ENCODE measurements at regions not wholly inside any gene's neighbourhood (a gene's known extent, or its start where the extent isn't known, plus 50 kb on each side); places are given as distances from the start of the nearest gene placed in this dataset.

DNA sequence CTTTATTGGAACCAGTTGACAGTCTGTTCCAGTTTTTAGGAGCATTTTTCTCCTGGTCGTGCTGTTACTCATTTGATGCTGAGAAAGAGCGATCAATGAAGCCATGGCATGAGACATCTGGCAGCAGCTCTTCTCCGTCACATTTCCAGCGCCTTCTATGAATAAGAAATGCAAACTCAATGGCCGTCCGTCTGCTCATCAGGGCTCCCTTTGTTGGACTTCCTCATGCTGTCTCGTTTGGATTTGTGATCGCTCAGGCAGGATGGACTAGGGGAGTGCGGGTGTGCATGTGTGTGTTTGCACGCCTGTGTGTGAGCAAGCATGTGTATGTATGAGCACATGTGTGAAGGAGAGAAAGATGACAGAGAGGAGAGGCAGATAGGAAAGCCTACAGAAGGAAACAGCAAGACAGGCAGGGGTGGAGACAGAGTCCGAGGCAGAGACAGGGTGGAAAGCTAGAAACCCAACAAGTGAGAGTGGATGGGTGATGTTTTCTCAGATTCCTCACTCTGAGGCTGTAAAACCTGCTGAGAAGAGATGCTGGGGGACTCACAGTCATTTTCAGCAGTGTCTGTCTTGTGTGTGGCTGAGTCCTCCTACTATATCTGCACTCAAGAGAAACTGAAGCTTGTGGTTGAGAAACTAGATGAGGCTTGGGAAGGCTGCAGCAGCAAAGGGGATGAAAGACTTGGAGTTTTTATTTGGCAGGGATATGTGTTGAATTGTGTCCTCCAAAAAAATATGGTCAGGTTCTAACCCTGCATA, 56.0 kb upstream of the CLMP start:
- no peaks in the 10 kb centered on the region for H3K9me3 ChIP-seq
- no peak for DNase-seq
- H3K36me3 ChIP-seq (ENCODE audit: low read depth) = no peaks in the 10 kb centered on the region
- TF ChIP-seq, protein P1, sequence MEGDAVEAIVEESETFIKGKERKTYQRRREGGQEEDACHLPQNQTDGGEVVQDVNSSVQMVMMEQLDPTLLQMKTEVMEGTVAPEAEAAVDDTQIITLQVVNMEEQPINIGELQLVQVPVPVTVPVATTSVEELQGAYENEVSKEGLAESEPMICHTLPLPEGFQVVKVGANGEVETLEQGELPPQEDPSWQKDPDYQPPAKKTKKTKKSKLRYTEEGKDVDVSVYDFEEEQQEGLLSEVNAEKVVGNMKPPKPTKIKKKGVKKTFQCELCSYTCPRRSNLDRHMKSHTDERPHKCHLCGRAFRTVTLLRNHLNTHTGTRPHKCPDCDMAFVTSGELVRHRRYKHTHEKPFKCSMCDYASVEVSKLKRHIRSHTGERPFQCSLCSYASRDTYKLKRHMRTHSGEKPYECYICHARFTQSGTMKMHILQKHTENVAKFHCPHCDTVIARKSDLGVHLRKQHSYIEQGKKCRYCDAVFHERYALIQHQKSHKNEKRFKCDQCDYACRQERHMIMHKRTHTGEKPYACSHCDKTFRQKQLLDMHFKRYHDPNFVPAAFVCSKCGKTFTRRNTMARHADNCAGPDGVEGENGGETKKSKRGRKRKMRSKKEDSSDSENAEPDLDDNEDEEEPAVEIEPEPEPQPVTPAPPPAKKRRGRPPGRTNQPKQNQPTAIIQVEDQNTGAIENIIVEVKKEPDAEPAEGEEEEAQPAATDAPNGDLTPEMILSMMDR (IDR thresholded peaks at IDR 0.05) = no peak
- no peaks in the 10 kb centered on the region for H3K4me1 ChIP-seq (ENCODE audit: low read depth)
- no peak overlapping the region for H3K4me3 ChIP-seq
- no peak for ATAC-seq
- intact Hi-C loops (cut with DNase I, micrococcal nuclease) = no loop called here

DNA sequence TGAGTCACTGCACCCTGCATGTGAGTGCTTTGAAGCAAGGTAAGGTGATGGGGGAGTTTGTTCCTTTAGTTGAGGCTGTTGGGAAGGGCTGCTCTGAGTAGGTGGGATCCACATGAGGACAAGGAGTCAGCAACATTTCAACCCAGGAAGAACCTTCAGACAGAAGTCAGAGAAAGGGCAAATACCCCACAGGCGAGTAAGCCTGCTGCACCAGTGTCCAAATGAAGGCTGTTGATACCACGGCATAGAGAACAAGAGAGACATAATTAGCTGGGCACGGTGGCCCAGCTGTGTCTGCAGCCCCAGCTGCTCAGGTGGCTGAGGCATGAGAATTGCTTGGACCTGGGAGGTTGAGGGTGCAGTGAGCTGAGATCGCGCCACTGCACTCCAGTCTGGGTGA, 54.3 kb upstream of the CLMP start:
- Histone ChIP-seq H3K9me3 (no peaks in the 10 kb centered on the region), H3K4me1 (ENCODE audit: low read depth) (no peaks in the 10 kb centered on the region), H3K36me3 (ENCODE audit: low read depth) (no peaks in the 10 kb centered on the region), H3K4me3 (no peak overlapping the region)
- intact Hi-C loops (cut with DNase I, micrococcal nuclease) = no loop called here
- no peak for DNase-seq
- TF ChIP-seq, protein P1 (IDR thresholded peaks at IDR 0.05) = no peak
- no peak for ATAC-seq

DNA sequence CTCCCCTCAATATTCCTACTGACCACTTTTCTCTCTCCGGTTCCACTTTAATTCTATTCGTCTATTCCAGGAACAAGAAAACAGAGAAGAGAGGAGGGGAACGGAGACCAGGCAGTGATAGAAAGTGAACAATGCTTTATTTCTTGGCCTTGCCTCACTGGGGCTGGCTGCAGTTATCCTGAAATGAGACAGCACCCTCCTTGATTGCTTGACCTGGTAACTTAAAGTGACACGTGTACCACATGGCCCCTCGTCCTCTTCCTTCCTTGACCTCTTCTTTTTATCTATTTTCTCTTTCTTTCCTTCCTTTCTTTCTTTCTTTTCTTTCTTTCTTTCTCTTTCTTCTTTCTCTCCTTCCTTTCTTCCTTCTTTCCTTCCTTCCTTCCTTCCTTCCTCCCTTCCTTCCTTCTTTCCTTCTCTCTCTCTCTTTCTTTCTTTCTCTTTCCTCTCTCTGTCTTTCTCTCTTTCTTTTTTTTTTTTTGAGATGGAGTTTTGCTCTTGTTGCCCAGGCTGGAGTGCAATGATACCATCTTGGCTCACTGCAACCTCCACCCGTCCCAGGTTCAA, 52.8 kb upstream of the CLMP start:
- Histone ChIP-seq H3K4me3 (no peak overlapping the region), H3K9me3 (no peaks in the 10 kb centered on the region), H3K36me3 (ENCODE audit: low read depth) (no peaks in the 10 kb centered on the region), H3K4me1 (ENCODE audit: low read depth) (no peaks in the 10 kb centered on the region)
- ATAC-seq (no peak), DNase-seq (no peak)
- TF ChIP-seq, protein P1 (IDR thresholded peaks at IDR 0.05) = no peak
- intact Hi-C loops (cut with DNase I, micrococcal nuclease) = loop anchor here (2.0 kb wide), 1 partner anchor 137 kb away; no protein-coding TSS in a partner anchor

DNA sequence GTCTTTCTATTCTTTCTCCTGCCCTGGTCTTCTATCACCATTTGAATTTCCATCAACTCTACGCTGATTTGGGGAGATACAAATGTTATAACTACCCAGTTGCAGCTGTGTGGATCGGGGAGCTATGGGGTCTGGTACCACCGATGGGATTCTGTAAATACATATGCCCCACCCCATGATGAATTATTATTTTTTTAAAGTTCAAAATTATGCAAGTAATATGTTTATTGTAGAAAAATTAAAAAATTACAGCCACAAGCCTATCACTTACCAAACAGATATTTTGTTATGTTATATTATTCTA, 52.4 kb upstream of the CLMP start:
- ATAC-seq = no peak
- TF ChIP-seq, protein P1 (IDR thresholded peaks at IDR 0.05) = no peak
- intact Hi-C loops (cut with DNase I, micrococcal nuclease) = loop anchor here (2.0 kb wide), 1 partner anchor 137 kb away; no protein-coding TSS in a partner anchor

DNA sequence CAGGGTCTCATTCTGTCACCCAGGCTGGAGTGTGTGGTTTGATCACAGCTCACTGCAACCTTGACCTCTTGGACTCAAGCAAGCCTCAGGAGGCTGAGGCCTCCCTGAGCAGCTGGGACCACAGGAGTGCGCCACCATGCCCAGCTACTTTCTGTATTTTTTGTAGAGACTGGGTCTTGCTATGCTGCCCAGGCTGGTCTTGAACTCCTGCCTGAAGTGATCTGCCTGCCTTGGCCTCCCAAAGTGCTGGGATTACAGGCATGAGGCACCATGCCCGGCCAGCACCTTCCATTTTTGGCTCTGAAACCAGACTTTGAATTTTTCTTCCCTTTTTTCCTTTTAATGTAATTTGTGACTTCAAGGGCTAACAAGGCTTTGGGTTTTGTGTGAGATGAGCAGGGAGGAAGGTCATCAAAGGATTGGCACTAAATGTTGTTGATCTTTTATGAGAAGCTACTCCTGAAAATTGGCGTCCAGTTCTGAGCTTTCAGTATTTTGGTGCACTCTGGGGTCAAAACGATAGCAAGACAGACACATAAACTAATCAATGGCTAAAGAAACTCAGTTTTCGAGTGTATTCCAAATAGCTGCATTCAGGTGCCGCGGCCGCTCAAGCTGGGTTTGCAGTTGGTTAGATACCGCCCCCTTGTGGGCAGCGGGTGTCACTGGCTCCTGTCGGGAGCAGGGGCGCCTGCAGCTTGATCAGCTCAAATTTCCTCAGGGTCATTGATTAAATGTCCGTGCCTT, 51.9 kb upstream of the CLMP start:
- intact Hi-C loops (cut with DNase I, micrococcal nuclease) = loop anchor here (2.0 kb wide), 1 partner anchor 136 kb away; no protein-coding TSS in a partner anchor
- TF ChIP-seq, protein P1 (IDR thresholded peaks at IDR 0.05) = peak; percentile 96
- DNase-seq = peak; percentile 72 to 88 (median 84)
- H3K4me1 ChIP-seq (ENCODE audit: low read depth) = no peaks in the 10 kb centered on the region
- H3K4me3 ChIP-seq = no peak overlapping the region
- peak; percentile 94 for ATAC-seq
- H3K9me3 ChIP-seq = no peaks in the 10 kb centered on the region
- H3K36me3 ChIP-seq (ENCODE audit: low read depth) = no peaks in the 10 kb centered on the region

More for the DNA sequence above, 52.4 kb upstream of the CLMP start:
- H3K4me1 ChIP-seq (ENCODE audit: low read depth) = no peaks in the 10 kb centered on the region
- no peak for DNase-seq
- no peaks in the 10 kb centered on the region for H3K9me3 ChIP-seq
- H3K36me3 ChIP-seq (ENCODE audit: low read depth) = no peaks in the 10 kb centered on the region
- H3K4me3 ChIP-seq = no peak overlapping the region

All from mucosa of descending colon (tissue), 3 donors.